IMR-90 (cell line): ENCODE measurements at regions not wholly inside any gene's neighbourhood (a gene's known extent, or its start where the extent isn't known, plus 50 kb on each side); places are given as distances from the start of the nearest gene placed in this dataset.

Source experiments
- ATAC-seq: fragments of 200-7000 bp; cut with Tn5 transposase; 2 replicates; pipeline ENCODE4 v1.9.1; 2020; ENCODE audit warnings: low read depth, mild to moderate bottlenecking, moderate library complexity
- BruUV-seq: library from RNA; stranded (reverse); fragments of 400-500 nt; replicated peaks from 2 replicates; lab custom pipeline; 2021; lab: Mats Ljungman, UMichigan
- CTCF ChIA-PET: fragments of 300-600 bp; formaldehyde crosslinking; extraction: SDS; loops from one replicate; lab custom pipeline; 2021; ENCODE audit warnings: antibody characterized with exemption; lab: Yijun Ruan, JAX
- POLR2A ChIA-PET: fragments of 300-600 bp; sonication (Branson Sonifier 250); formaldehyde crosslinking; loops from one replicate; lab custom pipeline; 2022; ENCODE audit warnings: antibody characterized with exemption; ENCODE audit not compliant: unreplicated experiment; lab: Charles Lee
- DNase-seq: peaks from one replicate; pipeline ENCODE4 v3.0.0; 2013
- H2AFZ ChIP-seq: replicated peaks from 2 replicates; pipeline ENCODE3; 2013; ENCODE audit warnings: low read length, mild to moderate bottlenecking; ENCODE audit not compliant: poor library complexity
- H2AK5ac ChIP-seq: 2 replicates; pipeline ENCODE4 v1.6.1; 2013; ENCODE audit warnings: low read depth, low read length, inconsistent platforms
- H2AK9ac ChIP-seq: replicated peaks from 2 replicates; pipeline ENCODE3; 2013; ENCODE audit warnings: mild to moderate bottlenecking, low read depth, low read length, moderate library complexity; ENCODE audit not compliant: poor library complexity
- H2BK120ac ChIP-seq: 2 replicates; pipeline ENCODE4 v1.6.1; 2013; ENCODE audit warnings: low read depth, low read length, inconsistent platforms
- H2BK15ac ChIP-seq: 3 replicates; pipeline ENCODE4 v1.6.1; 2013; ENCODE audit warnings: low read depth, low read length, inconsistent platforms
- H2BK20ac ChIP-seq: 2 replicates; pipeline ENCODE4 v1.6.1; 2013; ENCODE audit warnings: low read depth, mild to moderate bottlenecking, inconsistent platforms, low read length, moderate library complexity
- H2BK5ac ChIP-seq: 2 replicates; pipeline ENCODE4 v1.6.1; 2013; ENCODE audit warnings: mild to moderate bottlenecking, low read depth, low read length, inconsistent platforms; ENCODE audit not compliant: poor library complexity, severe bottlenecking
- H3K14ac ChIP-seq: replicated peaks from 2 replicates; pipeline ENCODE4 v1.6.1; 2013; ENCODE audit warnings: low read depth, low read length, inconsistent platforms
- H3K18ac ChIP-seq: 2 replicates; pipeline ENCODE4 v1.6.1; 2013; ENCODE audit warnings: low read depth, low read length, control low read depth
- H3K23ac ChIP-seq: 2 replicates; pipeline ENCODE4 v1.6.1; 2013; ENCODE audit warnings: low read depth, low read length, inconsistent platforms
- H3K27ac ChIP-seq: 2 replicates; pipeline ENCODE4 v1.5.1; 2013; ENCODE audit warnings: mild to moderate bottlenecking, control low read depth, low read length; ENCODE audit not compliant: insufficient read depth
- H3K27me3 ChIP-seq: 2 replicates; pipeline ENCODE4 v1.6.1; 2013; ENCODE audit warnings: low read length; ENCODE audit not compliant: control insufficient read depth, insufficient read depth
- H3K36me3 ChIP-seq: 2 replicates; pipeline ENCODE4 v1.6.1; 2013; ENCODE audit warnings: low read length, mixed read lengths; ENCODE audit not compliant: control insufficient read depth, insufficient read depth
- H3K4ac ChIP-seq: 2 replicates; pipeline ENCODE4 v1.6.1; 2013; ENCODE audit warnings: low read depth, low read length, inconsistent platforms
- H3K4me1 ChIP-seq: 2 replicates; pipeline ENCODE4 v1.6.1; 2013; ENCODE audit warnings: low read length, mixed read lengths; ENCODE audit not compliant: control insufficient read depth, insufficient read depth
- H3K4me2 ChIP-seq: 2 replicates; pipeline ENCODE4 v1.6.1; 2013; ENCODE audit warnings: low read depth, mild to moderate bottlenecking, control low read depth, low read length, moderate library complexity
- H3K4me3 ChIP-seq: 2 replicates; pipeline ENCODE4 v1.5.1; 2013; ENCODE audit warnings: low read depth, mild to moderate bottlenecking, control low read depth, low read length, moderate library complexity; ENCODE audit not compliant: insufficient read depth
- H3K56ac ChIP-seq: 2 replicates; pipeline ENCODE4 v1.6.1; 2013; ENCODE audit warnings: low read length, inconsistent platforms; ENCODE audit not compliant: insufficient read depth; ENCODE audit errors: extremely low read depth
- H3K79me1 ChIP-seq, 2 experiments: 2 replicates each; pipeline ENCODE4 v1.6.1; 2013; ENCODE audit warnings: low read length in 2 of 2, inconsistent platforms in 1 of 2, low read depth in 1 of 2
- H3K9ac ChIP-seq: 2 replicates; pipeline ENCODE4 v1.6.1; 2013; ENCODE audit warnings: low read depth, low read length, control low read depth
- H3K9me1 ChIP-seq: 2 replicates; pipeline ENCODE4 v1.6.1; 2013; ENCODE audit warnings: low read length, inconsistent platforms; ENCODE audit not compliant: insufficient read depth
- H3K9me3 ChIP-seq: 2 replicates; pipeline ENCODE4 v1.6.1; 2013; ENCODE audit warnings: low read length; ENCODE audit not compliant: control insufficient read depth, insufficient read depth
- H4K20me1 ChIP-seq: 2 replicates; pipeline ENCODE4 v1.6.1; 2013; ENCODE audit warnings: low read length, inconsistent platforms; ENCODE audit not compliant: insufficient read depth
- H4K5ac ChIP-seq: 2 replicates; pipeline ENCODE4 v1.6.1; 2013; ENCODE audit warnings: mild to moderate bottlenecking, low read depth, low read length, control low read depth
- H4K8ac ChIP-seq, 2 experiments: 2 replicates each; pipeline ENCODE4 v1.6.1; 2013; ENCODE audit warnings: low read depth in 2 of 2, low read length in 2 of 2, control low read depth in 1 of 2, inconsistent platforms in 1 of 2
- H4K91ac ChIP-seq: 2 replicates; pipeline ENCODE4 v1.6.1; 2013; ENCODE audit warnings: low read depth, low read length, inconsistent platforms; ENCODE audit not compliant: insufficient read depth
- BHLHE40 ChIP-seq: fragments of 150-350 bp; IDR thresholded peaks from 2 replicates; pipeline ENCODE4 v1.6.1; 2016; ENCODE audit warnings: mild to moderate bottlenecking, low read depth, low read length
- CHD1 ChIP-seq: IDR thresholded peaks from 2 replicates; pipeline ENCODE4 v1.6.1; 2012; ENCODE audit warnings: low read depth, low read length, improper control_type of control experiment
- ELK1 ChIP-seq: fragments of 150-350 bp; IDR thresholded peaks from 2 replicates; pipeline ENCODE4 v1.6.1; 2016; ENCODE audit warnings: low read depth, mild to moderate bottlenecking, low read length, moderate library complexity, borderline replicate concordance
- MAFK ChIP-seq: IDR thresholded peaks from 2 replicates; pipeline ENCODE4 v1.6.1; 2012; ENCODE audit warnings: low read depth, low read length, improper control_type of control experiment
- MAZ ChIP-seq: IDR thresholded peaks from 2 replicates; pipeline ENCODE4 v1.6.1; 2012; ENCODE audit warnings: low read depth, mild to moderate bottlenecking, low read length, improper control_type of control experiment, moderate library complexity, borderline replicate concordance
- NFE2L2 ChIP-seq: fragments of 150-350 bp; IDR thresholded peaks from 2 replicates; pipeline ENCODE4 v1.6.1; 2016; ENCODE audit warnings: low read depth, mild to moderate bottlenecking, low read length
- POLR2A ChIP-seq: IDR thresholded peaks from 2 replicates; pipeline ENCODE4 v1.6.1; 2012; ENCODE audit warnings: mild to moderate bottlenecking, low read depth, low read length
- SMC3 ChIP-seq: fragments of 150-350 bp; IDR thresholded peaks from 2 replicates; pipeline ENCODE4 v1.6.1; 2016; ENCODE audit warnings: low read depth, mild to moderate bottlenecking, antibody characterized with exemption, low read length, moderate library complexity
- USF2 ChIP-seq: fragments of 150-350 bp; IDR thresholded peaks from 2 replicates; pipeline ENCODE4 v1.6.1; 2017; ENCODE audit warnings: mild to moderate bottlenecking, antibody characterized with exemption, low read length, low read depth
- WGBS, 2 experiments: methylation state at CpG; one replicate each; pipeline versions ENCODE4 v1.1.5 to v1.1.7; 2013; ENCODE audit warnings: missing lambda C conversion rate in 2 of 2; ENCODE audit not compliant: insufficient read length in 1 of 2; ENCODE audit errors: extremely low coverage in 2 of 2; 5-methylcytosine and 5-hydroxymethylcytosine counted together
- dilution Hi-C: fragments of 300-500 bp; cut with HindIII; formaldehyde crosslinking; loops from one replicate; pipeline ENCODE4 v1.14.3; 2018; ENCODE audit warnings: low sequenced_read_pairs; ENCODE audit not compliant: unreplicated experiment
- in situ Hi-C: fragments of 300-500 bp; cut with MboI; formaldehyde crosslinking; loops from 3 replicates; pipeline ENCODE4 v1.14.3; 2019; ENCODE audit warnings: low sequenced_read_pairs, inconsistent platforms, mixed read lengths
- intact Hi-C: fragments of 100-400 bp; cut with micrococcal nuclease; formaldehyde crosslinking; loops from 2 replicates; pipeline ENCODE4 v1.10.0; 2022

GRCh38 chr19:31179471-31179852, 169.8 kb downstream of the TSHZ3 start:
- no peak overlapping the region for H3K14ac ChIP-seq
- H3K4me2 ChIP-seq = no peak overlapping the region
- 78% methylated on average over 1 of the region's 1 CpG; no CpG with 5 or more reads in 1 of the 2 experiments for WGBS, 2 experiments
- no peaks in the 10 kb centered on the region for H3K27me3 ChIP-seq
- H3K9me3 ChIP-seq = no peaks in the 10 kb centered on the region
- H3K4ac ChIP-seq = no peak overlapping the region
- no peaks in the 10 kb centered on the region for H3K9me1 ChIP-seq
- CTCF ChIA-PET = interaction anchor here (0.7 kb wide), 1 partner anchor 21 kb away, joined by 5 read pairs; no protein-coding TSS in a partner anchor
- no peak overlapping the region for H3K18ac ChIP-seq
- in situ Hi-C loops = no loop called here
- no peak overlapping the region for H3K56ac ChIP-seq
- no peak overlapping the region for H3K23ac ChIP-seq
- H4K8ac ChIP-seq = no peak overlapping the region
- DNase-seq (no peak), ATAC-seq (no peak)
- no peak overlapping the region for H2BK5ac ChIP-seq
- no peaks in the 10 kb centered on the region for H3K4me1 ChIP-seq
- no peak overlapping the region for H4K5ac ChIP-seq
- intact Hi-C loops = no loop called here
- H2AK9ac ChIP-seq = no peak overlapping the region
- BruUV-seq = no TSS peak
- dilution Hi-C loops = no loop called here
- no peak overlapping the region for H2AK5ac ChIP-seq
- no peaks in the 10 kb centered on the region for H4K20me1 ChIP-seq
- no peak overlapping the region for H2AFZ ChIP-seq
- POLR2A ChIA-PET = no interaction called here
- no peak overlapping the region for H4K91ac ChIP-seq
- no peak overlapping the region for H3K4me3 ChIP-seq
- no peak overlapping the region for H3K27ac ChIP-seq
- no peak overlapping the region for H3K9ac ChIP-seq
- no peaks in the 10 kb centered on the region for H3K36me3 ChIP-seq
- H2BK120ac ChIP-seq = no peak overlapping the region
- no peak overlapping the region for H2BK15ac ChIP-seq
- no peak for TF ChIP-seq USF2
- no peak for TF ChIP-seq MAFK
- TF ChIP-seq SMC3 = no peak
- TF ChIP-seq CHD1 = no peak
- no peak for TF ChIP-seq ELK1
- no peak for TF ChIP-seq MAZ
- no peak for TF ChIP-seq BHLHE40
- no peak for TF ChIP-seq POLR2A
- TF ChIP-seq NFE2L2 = no peak
- H3K79me1 ChIP-seq = no peaks in the 10 kb centered on the region
- H2BK20ac ChIP-seq = no peak overlapping the region
